ENCODE measurements at regions not wholly inside any gene's neighbourhood (a gene's known extent, or its start where the extent isn't known, plus 50 kb on each side); places are given as distances from the start of the nearest gene placed in this dataset.

DNA sequence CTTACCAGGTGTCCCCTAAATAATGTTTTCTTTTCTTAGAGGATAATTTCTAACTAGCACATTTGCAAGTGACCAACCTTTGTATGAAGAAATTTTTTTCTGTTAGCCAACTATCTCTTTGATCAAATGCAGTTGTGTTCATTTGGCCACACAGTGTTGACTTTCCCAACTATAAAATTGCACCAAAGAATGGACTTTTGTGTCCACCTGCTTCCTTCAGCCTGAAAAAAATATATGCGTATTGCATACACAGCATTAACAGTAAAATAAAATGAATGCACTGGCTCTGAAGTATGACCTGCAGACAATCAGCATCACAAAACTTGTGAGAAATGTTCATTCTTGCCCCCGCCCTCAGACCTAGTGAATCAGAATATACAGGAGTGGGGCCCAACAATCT lies 342.0 kb downstream of the SEC23A start:
- no peak for DNase-seq

DNA sequence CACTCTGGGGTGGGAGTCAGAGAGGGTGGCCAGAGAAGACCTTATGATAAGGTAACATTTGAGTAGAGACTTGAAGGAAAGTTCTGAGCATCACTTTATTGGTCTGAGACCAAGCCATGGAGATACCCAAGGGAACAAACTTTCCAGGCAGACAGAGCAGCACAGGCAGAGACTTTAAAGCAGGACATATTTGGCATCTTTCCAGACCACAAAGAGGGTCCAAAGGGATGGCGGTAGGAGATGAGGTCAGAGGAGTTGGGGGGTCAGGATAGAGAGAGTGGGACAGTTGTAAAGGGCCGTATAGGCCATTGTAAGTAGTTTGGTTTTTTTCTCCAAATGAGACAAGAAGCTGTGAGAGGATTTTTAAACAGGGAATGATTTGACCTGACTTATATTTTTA lies 344.4 kb downstream of the SEC23A start:
- DNase-seq: no peak

DNA sequence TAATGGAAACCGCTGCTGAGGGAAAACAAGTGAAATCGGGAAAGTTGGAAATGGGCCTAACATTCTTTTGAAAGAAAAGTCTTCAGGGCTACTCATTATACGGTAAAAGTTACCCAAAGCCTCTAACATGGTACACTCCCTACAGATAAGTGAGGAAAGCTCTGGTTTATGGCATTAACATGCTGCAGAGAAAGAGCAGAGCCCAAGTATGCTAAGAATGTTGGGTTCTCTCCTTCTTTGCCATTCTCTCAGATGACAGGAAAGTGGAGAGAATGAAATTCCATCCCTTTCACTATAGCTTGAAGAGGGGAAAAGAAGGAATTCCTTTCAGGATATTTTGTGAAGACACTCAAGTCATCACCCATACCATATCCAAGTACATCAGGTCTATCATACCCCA lies 348.0 kb downstream of the SEC23A start:
- DNase-seq: no peak

DNA sequence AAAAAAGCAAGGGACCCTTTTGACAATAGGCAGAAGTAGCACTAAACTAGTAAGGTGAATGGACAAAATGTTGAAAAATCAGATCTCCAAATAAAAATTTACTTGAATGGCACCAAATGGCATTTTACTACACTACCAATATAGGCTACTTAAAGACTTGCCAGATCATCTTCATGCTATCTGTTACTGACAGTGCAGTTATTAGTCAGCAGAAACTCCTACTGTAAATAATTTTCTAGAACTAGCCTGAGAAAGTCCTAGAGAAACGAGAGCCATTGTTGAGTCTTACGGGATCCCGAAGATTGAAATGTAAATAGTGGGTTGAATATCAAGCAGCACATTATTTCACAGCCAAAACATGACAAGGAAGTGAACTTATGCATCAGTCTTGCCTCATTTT lies 350.3 kb downstream of the SEC23A start:
- DNase-seq: no peak

DNA sequence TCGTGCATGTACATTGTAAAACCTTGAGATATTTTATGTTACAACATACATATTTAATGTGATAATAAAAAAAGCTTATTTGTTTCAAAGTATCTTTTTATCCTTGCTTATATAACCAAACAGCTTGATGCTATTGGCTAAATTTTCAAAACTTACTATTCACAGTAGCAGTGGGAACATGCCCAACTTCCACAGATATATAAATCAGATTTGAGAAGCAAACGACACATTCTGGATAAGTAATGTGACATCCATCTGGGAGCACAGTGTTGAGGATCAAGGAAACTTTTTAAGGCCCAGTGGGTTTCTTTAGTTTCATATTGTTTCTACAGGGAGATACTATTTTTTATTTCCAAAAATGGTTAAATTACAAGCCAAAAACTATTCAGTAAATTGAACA lies 350.7 kb downstream of the SEC23A start:
- DNase-seq: no peak

DNA sequence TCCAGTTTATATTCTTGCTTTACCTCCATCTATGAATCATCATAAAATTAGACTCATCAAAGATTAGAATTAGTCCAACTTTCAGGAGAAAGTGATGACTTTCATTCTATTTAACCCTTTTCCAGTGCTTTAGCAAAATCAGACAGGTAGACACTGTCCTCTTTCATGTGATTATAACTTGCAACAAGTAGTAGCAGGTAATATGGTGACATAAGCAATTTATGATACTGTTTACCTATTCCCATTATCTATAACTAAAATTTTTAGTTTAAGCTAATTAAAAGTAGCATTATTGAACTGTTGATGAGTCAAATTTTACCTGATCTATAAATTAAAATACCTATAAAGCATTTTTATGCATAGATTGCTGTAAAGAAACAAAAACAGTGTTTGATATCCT lies 351.6 kb downstream of the SEC23A start:
- no peak for DNase-seq

DNA sequence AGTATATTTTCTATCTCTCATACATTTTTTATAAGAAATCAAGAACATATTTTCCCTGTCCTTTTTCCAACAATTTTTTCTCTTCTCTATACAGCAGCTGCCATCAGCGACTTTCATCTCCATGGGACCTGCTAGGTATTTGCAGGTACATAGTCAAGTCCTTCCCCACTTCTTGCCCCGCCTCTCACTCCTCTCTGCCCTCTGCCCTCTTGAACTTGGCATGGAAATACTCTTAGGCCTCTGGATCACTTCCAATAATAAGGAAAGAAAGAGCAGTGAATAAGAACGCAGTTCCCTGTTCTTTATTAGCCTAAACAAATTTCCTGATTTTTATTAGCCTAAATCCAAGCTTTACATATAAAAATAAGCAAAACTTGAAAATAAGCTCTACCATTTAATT lies 353.1 kb downstream of the SEC23A start:
- no peak for DNase-seq

DNA sequence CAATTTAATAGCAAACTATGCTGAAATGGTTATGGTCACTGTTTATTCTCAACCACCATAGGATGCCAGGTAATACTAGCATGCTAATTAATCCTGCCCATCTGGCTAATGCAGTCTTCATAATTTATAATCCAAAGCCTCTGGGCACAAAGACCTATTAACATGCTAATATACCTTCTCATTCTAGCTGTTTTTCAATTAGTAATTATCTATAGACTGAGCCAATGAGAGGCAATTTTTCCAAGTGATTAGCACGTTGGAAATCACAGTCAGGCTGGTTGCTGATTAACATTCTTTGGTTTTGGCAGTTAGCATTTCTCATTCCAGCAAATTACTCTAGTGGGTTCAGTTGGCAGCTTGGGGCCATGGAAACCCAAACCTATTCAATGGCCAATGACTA lies 357.2 kb downstream of the SEC23A start:
- DNase-seq: no peak

DNA sequence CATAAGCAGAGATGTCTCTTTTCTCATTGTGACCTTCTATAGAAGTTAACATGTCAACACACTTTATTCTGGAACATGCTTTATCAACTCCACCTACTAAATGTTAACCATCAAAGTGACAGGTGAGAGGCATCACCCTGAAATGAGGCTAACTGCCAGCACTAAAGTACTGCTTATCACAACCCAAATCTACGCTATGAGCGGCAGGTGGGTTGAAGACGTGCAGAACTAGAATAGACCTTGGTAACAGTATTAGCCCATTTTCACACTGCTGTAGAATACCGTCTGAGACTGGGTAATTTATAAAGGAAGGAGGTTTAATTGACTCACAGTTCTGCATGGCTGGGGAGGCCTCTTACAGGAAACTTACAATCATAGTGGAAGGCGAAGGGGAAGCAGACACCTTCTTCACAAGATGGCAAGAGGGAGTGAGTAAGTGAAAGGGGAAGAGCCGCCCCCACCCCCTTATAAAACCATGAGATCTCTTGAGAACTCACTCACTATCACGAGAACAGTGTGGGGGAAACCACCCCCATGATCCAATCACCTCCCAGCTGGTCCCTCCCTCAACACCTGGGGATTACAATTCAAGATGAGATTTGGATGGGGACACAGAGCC lies 359.0 kb downstream of the SEC23A start:
- no peak for DNase-seq

DNA sequence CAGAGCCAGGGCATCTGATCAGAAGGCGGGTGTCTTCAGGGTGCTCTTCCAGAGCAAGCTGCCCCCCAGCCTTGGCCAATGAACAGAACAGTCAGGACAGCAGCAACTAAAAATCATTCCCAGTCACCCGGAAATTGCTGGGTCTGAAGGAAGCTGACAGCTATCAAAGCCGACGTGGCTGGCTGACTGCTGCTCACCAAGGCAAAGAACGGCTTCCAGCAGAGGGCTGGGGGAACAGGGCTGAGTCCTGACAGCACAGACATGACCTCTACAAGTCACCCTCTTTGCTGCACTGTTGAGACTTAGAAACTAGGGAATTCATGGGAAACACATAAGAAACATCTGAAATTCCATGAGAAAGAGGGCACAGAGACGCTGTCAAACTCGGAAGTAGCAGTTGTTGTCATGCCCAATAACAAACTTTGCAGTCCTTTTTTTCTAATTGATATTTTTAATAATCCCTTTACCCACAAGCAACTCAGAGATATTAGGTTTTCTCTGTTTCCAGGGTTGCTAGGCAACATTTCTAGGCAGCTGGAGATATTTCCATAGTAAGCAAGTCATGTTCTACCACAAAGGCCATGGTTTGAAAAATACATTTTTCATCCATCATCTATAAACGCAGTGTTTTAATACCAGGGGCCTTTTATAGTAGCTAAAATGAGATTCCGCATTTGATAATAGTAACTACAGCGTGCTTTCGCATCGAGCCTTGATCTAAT lies 365.2 kb downstream of the SEC23A start:
- DNase-seq: no peak

DNA sequence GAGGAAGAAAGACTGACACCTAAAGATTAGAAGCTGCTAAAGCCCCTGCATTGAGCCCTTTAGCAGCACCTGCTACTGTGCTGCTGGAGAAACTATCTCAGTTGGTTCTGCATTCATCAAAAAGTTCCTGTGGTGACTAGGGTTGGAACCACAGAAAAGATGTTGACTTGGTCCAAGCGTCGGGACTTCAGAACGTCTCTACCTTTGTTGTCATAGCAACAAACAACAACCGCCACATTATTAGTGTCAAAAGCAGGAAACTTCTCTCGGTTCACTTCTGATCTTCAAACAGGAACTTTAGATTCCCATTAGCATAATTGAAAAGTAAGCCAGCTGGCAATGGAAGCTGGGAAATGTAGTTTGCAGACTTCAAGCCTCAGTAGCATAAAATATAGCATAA lies 368.0 kb downstream of the SEC23A start:
- no peak for DNase-seq

DNA sequence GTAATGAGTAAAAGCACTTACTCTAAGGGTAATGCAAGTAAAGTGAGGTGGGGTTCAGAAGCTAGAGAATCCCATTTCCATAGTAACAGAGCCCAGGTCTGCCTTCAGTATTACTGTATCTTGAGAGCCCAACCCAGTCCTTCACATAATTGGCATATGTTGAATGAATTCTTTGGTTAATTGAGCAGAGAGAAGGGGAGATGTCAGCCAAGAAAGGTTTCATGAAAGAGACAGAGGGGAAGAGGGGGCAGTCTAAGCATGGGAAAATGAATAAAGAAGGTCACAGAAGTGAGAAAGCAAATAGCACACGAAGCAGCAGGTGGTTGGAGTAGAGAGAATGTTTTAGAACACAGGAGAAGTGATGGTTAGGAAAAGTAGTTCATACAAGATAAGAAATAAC lies 371.1 kb downstream of the SEC23A start:
- no peak for DNase-seq

DNA sequence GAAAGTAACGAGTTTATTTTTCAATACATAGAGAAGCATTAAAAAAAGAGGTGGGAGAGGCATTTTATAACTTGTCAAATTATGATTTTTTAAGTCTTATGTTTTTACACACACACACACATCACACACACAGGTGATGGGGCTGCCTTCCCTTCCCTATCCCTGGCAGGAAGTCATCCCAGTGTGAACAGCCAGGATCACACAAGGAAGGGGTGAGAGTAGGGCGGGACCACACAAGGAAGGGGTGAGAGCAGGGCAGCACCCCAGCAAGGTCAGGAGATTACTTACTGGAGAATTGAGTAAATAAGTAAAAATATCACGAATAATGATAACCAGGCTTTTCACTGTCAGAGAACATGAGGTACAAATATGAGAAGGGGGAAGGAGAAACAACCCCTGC lies 372.6 kb downstream of the SEC23A start:
- DNase-seq: no peak

DNA sequence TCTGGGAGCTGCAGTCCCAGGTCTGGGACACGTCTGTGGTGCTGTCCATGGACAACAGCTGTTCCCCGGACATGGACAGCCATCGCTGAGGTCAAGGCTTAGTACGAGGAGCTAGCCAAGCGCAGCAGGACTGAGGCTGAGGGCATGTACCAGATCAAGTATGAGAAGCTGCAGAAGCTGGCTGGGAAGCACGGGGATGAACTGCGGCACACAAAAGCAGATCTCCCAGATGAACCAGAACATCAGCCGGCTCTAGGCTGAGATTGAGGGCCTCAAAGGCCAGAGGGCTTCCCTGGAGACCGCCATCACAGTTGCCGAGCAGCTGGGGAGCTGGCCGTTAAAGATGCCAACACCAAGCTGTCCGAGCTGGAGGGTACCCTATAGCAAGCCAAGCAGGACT lies 375.3 kb downstream of the SEC23A start:
- no peak for DNase-seq

DNA sequence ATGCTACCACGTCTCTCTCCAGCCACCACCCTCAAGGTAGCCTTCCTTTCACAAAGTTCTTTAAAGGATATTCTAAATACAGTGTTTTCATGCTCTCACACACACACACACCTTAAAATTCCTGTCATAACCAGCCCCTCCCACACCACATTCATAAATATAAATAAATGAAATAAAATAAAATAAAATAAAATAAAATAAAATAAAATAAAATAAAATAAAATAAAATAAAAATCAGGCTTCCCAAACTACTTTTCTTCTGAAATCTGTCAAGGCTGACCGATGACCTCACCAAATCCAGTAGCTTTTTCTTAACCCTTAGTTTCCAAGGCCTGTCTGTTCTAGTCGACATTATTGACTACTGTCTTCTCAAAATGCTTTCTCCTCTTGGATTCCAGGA lies 378.4 kb downstream of the SEC23A start:
- no peak for DNase-seq

DNA sequence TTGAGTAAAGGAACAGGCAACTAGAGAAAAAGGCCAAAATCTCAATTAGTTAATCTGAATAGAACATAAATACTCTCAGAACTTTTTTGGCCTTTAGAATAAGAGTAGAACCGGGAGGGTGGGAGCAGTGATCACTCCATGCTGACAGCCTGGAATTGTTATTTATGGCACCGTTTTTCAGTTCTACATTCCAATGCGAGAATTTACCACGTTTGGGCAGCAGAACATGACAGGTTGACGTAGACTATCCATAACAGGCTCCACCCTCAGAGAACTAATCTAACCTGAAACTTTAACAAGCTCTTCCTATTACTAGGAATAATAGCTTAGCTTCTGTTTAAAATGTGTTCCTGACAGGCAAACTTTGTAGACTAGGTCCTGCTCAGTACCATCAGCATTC lies 379.1 kb downstream of the SEC23A start:
- DNase-seq: no peak

DNA sequence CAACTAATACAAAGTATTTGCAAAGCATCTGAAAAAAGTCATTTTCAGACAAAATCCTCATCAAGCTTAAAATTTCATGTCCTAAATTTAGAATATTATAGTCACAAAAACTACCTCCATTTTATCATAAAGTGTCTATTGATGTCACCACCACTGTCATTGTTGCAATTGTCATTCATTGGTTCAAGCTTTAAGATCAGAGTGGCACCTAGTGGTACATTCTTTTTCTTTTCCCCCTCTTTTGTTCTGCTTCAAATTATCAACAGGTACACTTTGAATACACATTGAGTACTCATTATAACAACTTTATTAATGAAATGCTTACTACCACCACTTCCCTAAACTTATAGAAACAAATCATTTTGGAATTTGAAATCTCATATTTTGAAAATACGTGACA lies 379.8 kb downstream of the SEC23A start:
- no peak for DNase-seq

DNA sequence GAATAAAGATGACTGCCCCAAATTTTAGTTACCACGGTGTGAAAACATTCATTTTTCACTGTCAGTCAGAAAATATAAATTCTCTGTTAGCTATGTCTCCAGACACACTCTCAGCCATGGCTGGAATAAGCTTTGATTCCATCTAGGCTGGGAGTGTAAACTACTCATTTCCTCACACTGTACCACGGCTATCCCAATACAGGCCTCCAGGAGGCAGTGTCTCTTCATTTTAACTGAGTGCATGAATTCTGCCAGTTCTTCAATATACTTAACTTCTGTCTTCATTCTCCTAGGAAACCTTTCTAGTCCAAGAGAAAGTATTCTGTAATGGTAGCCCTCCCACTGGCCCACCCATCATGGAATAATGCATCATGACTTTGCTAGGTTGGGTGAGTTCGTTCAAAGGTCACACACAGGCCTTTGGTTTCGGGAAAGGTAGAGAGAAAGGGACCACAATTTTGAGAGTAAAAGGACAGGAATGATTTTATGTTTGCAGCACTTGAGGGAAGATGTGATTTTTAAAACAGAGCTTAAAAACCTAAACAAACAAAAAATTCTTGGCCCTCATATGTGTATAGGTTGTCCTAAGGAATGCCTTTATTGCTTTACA lies 381.1 kb downstream of the SEC23A start:
- no peak for DNase-seq

DNA sequence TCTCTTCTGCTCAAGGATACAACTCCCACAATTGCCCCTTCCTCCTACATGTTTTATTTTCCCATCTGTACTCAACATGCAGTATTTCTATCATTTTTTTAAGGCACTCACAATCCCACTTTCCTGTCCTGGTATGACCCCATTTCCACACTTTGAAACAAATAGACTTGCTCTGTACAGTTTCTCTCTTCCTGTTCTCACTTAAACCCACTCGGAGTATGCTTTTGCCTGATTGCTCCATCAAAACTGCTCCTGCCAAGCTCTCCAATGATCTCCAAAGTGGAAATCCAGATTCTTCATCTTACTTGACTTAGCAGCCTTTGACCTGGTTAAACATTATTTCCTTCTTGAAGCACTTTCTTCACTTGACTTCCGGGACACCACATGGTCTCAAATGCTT lies 384.5 kb downstream of the SEC23A start:
- DNase-seq: no peak

DNA sequence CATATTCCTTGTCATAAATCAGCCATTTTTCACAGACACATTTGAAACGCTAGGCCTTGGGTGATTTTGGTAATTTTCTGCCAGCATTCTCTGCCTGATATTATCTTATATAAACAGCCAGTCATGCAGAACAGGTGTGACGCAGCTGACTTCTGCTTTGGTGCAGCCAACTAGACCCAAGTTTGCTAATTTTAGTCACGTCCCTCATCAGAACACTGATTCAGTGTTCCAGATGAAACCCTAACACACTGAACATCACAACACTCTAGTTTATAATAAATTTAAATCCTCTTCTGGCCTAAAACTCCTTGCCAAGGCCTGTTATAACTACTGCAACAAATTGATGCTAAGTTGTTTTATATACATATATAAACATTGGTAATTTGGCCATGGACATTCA lies 386.1 kb downstream of the SEC23A start:
- peak; percentile 29 for DNase-seq

DNA sequence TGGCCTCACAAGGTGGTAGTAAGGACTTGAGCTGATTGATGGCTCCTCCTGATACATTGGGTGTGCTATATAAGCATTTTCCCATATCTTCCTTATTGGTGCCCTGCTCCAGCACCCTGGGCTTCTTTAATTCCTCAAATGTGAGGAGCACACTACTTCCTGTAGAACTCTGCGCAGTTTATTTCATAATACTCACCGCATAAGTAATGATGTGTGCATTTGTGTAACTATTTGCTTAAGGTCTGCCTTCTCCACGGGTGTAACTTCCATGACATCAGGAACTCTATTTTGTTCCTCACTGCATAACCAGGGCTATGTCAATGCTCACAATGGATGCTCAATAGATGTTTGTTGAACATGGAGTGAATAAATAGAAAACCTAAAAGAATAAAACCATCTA lies 392.2 kb downstream of the SEC23A start:
- no peak for DNase-seq

DNA sequence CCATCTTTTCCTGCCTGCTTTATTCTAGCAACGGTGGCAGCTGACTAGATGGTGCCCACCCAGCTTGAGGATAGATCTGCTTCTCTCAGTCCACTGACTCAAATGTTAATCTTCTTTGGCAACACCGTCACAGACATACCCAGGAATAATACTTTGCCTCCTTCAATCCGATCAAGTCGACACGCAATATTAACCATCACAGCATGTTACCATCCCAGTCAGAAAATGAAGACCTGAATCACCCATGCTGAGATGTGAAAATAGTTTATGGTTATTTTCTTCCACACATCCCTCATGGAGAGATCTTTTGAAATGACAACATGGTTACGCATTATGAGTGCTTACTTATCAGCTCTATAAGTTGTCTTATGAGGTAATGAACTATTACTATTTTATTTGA lies 392.8 kb downstream of the SEC23A start:
- DNase-seq: no peak

DNA sequence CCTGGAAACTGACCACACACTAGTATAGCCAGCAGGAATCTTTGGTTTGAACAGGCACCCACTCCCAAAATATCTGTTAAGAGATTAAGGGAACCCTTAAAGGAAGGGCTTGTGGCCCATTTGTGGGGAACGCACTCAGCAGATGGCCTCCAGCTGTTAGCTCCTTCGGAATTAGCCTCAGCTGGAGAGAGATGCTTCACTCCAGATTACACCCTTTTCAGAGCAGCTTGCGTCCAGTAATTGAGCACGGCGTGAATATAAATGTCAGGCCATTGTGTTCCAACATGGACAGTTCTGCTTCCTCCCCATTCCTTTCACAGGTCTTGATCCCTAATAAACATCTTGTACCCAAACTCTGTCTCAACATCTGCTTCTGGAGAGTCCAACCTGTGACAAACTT lies 397.8 kb downstream of the SEC23A start:
- no peak for DNase-seq

DNA sequence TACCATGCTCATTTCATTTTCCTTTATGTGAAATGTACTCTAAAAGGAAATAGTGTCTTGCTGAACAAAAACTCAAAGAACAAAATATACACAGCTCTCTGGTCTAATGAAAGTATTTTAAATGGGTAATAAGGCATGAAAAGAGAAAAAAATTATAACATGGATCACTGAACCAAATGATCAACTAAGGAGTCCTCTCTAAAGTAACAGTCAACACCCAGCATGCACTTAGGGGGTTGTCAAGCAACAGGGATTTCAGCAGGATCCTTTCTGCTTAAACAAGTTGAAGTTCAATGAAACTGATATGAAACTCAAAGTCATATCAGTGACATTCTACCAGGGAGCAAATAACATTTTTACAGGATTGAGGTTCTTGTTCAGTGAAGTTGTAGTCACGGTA lies 398.8 kb downstream of the SEC23A start:
- DNase-seq: no peak

DNA sequence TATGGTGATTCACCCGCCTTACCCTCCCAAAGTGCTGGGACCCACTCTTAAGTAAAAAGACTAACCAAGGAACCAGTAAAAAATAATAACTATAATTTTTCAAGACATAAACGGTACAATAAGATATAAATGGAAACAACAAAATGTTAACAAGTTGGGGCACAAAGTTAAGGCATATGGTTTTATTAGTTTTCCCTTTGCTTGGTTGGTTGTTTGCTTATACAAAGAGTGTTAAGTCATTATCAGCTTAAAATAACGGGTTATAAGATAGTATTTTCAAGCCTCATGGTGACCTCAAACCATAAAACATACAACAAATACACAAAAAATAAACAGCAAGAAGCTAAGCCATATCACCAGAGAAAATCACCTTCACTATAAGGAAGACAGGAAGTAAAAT lies 406.1 kb downstream of the SEC23A start:
- DNase-seq: no peak
